Ovary (tissue), 3 donors: ENCODE measurements at regions not wholly inside any gene's neighbourhood (a gene's known extent, or its start where the extent isn't known, plus 50 kb on each side); places are given as distances from the start of the nearest gene placed in this dataset.
"Not testable (repeated sequence)": the region's sequence is repeated elsewhere in the genome, so short reads cannot be mapped to it uniquely, and the experiment has no call there.

ENCODE experiments used
- POLR2A ChIP-seq: fragments of 450-650 bp; IDR thresholded peaks from one replicate; pipeline ENCODE4 v1.6.1; 2017; ENCODE audit warnings: antibody characterized with exemption, mild to moderate bottlenecking, moderate library complexity
- TF ChIP-seq, protein P1 (sequence below), 3 donors: fragments of 450-650 bp in 2 of 3; fragments of 200-600 bp in 1 of 3; IDR thresholded peaks; one replicate each; pipeline versions ENCODE4 v1.5.1 to v1.8.0; 2016 to 2022; ENCODE audit warnings: antibody characterized with exemption in 3 of 3, mild to moderate bottlenecking in 1 of 3
- donor health status: DM: no; HTN: no; CAD: no.

DNA sequence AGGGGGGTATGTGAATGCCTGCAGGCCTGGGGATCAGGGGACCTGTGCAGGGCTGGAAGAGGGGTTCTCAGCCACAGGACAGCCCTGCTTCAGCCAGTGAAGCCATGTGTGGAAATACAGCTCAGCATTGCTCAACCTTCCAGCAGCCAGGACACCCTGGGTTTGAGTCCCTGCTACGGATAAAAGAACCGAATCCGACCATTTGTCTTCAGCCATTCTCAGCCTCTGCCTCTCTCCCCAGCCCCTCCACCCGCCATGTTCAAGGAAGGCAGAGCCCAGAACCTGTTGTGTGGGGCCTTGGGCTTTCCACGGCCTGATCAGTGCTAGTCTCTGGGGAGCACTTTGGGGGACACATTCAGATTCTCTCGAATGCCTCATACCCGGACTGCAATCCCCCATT, 337.5 kb downstream of the PREX1 start:
- TF ChIP-seq, protein P1, sequence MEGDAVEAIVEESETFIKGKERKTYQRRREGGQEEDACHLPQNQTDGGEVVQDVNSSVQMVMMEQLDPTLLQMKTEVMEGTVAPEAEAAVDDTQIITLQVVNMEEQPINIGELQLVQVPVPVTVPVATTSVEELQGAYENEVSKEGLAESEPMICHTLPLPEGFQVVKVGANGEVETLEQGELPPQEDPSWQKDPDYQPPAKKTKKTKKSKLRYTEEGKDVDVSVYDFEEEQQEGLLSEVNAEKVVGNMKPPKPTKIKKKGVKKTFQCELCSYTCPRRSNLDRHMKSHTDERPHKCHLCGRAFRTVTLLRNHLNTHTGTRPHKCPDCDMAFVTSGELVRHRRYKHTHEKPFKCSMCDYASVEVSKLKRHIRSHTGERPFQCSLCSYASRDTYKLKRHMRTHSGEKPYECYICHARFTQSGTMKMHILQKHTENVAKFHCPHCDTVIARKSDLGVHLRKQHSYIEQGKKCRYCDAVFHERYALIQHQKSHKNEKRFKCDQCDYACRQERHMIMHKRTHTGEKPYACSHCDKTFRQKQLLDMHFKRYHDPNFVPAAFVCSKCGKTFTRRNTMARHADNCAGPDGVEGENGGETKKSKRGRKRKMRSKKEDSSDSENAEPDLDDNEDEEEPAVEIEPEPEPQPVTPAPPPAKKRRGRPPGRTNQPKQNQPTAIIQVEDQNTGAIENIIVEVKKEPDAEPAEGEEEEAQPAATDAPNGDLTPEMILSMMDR (IDR thresholded peaks at IDR 0.05) = not testable (repeated sequence)
- TF ChIP-seq POLR2A = not testable (repeated sequence)
